ENCODE measurements at regions not wholly inside any gene's neighbourhood (a gene's known extent, or its start where the extent isn't known, plus 50 kb on each side); places are given as distances from the start of the nearest gene placed in this dataset.

DNA sequence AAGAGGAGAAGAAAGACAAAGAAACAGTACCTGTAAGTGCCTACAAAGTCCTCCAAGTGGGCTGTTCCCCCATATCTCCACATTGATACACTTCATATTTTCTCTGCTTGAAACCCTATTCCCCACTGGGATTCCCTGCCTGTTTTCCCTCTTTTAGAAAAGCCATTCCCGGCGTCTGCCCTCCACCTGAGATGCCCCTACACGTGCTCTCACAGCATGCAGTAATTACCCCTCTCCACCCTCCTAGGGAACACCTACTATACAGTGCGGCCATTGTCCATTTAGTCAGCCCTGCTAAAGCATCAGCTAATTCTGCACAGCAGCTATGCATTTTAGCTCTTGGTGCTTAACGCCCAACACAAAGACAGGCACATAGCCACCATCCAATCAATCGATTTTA lies 135.7 kb upstream of the TIAM1 start:
- in situ Hi-C loops (cut with MboI; ENCODE audit: low pct_unique_long_range_greater_than_20kb, low sequenced_read_pairs): no loop called here
- DNase-seq: no peak

DNA sequence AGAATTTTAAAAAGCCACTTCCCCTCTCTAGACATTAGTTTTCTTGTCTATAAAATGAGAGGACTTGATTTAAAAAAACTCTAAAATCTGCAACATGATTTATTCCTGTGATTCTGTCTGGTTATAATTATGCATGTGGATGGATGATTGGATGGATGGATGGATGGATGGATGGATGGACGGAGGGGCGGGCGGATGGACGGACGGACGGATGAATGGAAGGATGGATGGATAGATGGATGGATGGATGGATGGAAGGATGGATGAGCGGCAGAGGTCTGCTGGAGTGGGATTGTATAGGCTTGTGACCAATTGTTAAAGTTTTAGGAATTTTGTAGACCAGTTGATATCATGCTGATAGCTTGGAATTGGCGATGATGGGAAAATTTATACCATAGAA lies 135.2 kb upstream of the TIAM1 start:
- DNase-seq: no peak
- in situ Hi-C loops (cut with MboI; ENCODE audit: low pct_unique_long_range_greater_than_20kb, low sequenced_read_pairs): no loop called here

DNA sequence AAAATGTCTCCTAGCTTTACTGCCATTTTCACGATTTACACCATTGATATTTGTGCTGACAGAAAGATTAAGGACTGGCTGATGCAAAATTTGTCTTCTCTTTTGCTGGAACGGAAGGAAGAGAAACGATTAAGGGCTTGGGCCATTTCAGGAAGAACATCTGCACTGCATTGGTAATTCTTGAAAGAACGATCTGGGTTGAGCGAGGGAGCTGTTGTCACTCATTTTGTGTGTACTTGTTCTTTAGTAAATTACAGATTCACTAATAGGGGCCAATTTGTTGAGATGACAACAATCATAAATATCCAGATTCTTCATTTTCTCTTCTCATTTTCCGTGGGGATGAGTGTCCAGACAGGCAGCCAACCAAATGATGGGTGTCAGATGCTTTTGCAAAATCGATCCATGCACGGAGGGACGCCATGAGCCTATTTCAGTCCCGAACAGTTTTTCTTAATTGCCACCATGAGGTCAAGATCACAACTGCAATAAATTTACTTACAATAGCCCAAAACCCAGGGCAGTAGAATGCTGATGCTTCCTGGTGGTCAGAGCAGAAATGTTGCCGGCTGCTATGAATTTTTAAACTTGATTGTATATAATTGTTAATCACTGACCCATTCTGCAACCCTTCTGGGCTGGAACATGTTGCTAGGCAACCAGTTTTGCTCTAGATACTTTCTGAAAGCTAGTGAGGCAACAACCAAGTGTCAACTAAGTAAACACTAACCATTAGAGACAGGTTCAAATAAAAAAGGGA lies 132.4 kb upstream of the TIAM1 start:
- in situ Hi-C loops (cut with MboI; ENCODE audit: low pct_unique_long_range_greater_than_20kb, low sequenced_read_pairs): no loop called here
- no peak for DNase-seq

DNA sequence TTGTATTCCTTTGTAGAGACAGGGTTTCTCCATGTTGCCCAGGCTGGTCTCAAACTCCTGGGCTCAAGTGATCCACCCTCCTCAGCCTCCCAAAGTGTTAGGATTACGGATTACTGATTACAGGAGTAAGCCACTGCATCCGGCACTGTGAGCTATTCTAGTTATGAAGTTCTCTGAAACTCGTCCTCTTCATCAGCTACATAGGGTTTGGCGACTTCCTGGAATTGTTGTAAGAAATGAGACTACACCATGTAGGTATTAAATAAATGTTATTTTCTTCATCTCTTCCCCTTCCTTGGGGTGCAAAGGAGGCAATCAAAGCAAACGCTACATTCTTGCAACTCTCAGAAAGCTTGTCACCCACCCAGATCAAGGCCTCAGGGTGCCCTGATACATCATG lies 131.2 kb upstream of the TIAM1 start:
- in situ Hi-C loops (cut with MboI; ENCODE audit: low pct_unique_long_range_greater_than_20kb, low sequenced_read_pairs): no loop called here
- DNase-seq: no peak

DNA sequence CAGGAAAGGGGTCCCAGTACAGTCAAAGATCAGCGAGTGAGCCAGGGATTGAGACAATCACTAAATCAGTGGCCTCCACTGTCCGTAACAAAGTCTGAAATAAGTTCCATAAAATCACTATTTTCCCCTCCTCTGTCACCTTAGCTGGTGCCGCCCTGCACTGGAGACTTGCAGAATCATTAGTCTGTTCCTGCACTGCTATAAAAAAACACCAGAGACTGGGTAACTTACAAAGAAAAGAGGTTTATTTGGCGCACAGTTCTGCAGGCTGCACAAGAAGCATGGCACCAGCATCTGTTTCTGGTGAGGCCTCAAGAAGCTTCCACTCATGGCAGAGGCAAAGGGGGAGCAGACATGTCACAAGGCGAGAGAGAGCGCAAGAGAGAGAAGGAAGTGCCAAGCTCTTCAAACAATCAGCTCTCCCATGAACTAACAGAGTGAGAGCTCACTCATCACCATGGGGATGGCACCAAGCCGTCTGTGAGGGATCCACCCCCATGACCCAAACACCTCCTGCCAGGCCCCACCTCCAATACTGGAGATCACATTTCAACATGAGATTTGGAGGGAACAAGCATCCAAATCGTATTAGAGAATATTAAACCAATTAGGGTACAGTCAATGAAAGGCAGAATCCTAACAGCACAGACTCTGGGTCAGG lies 129.8 kb upstream of the TIAM1 start:
- in situ Hi-C loops (cut with MboI; ENCODE audit: low pct_unique_long_range_greater_than_20kb, low sequenced_read_pairs): no loop called here
- no peak for DNase-seq

DNA sequence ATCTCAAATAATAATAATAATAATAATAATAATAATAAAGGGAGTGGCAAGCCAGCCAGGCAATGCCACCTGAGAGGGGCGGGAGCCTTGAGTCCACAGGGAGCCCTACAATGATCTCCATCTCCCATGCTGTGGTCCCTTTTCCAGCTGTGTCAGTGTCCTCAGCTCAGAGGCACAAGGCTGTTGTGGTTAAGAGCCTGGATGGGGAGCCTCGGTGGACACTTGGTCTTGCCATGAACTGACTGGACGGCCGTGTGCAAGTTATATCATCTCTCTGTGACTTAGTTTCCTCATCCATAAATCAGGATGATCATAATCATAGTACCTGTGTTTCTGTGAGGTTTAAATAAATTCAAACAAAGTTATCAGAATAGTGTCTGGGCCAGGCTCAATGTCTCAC lies 127.8 kb upstream of the TIAM1 start:
- no peak for DNase-seq
- in situ Hi-C loops (cut with MboI; ENCODE audit: low pct_unique_long_range_greater_than_20kb, low sequenced_read_pairs): no loop called here

DNA sequence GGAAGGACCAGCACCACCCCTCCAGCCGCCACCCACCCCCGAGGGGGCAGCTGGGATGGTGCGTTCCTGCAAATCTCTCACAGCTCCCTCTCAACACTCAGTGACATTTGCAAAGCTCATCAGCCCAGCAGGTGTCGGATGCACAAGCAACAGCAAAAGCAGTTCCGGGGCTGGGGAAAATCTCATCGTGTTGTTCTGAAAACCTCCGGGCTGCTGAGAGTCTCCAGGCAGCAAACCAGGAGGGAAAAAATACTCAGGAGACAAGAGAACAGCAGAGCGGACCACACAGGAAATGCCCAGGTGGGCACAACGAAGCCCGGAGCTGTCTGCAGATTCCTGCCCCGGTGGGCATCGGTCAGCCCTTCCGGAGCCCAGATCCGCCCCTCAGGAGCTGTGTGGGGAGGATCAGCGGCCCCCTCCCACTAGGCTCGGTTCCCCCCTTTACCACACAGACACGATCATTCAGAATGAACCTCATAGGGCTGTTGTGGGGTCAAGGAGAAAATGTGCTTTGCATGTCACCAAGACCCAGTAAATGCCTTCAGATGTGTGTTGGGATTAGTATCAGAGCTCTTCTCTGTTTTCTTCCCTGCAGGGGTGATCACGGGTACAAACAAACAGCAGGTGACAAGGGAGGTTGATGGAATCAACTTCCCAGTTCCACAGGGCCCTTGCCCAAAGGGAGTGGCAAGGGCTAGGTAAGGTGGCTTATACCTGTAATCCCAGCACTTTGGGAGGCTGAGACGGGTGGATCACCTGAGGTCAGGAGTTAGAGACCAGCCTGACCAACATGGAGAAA lies 127.0 kb upstream of the TIAM1 start:
- in situ Hi-C loops (cut with MboI; ENCODE audit: low pct_unique_long_range_greater_than_20kb, low sequenced_read_pairs): no loop called here
- no peak for DNase-seq

DNA sequence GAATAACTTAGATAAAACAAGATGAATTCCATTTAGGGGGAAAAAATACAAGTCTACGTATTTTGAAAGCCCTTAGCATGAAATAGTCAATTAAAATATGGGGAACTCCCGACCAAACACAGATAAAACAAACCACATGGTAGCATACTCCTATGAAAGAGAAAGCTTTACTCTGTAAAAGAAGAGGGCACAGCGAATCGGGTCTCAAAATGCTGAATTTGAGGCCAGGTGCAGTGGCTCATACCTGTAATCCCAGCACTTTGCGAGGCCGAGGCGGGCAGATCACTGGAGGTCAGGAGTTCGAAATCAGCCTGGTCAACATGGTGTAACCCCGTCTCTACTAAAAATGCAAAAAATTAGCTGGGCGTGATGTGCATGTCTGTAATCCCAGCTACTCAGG lies 116.9 kb upstream of the TIAM1 start:
- DNase-seq: no peak
- in situ Hi-C loops (cut with MboI; ENCODE audit: low pct_unique_long_range_greater_than_20kb, low sequenced_read_pairs): no loop called here

DNA sequence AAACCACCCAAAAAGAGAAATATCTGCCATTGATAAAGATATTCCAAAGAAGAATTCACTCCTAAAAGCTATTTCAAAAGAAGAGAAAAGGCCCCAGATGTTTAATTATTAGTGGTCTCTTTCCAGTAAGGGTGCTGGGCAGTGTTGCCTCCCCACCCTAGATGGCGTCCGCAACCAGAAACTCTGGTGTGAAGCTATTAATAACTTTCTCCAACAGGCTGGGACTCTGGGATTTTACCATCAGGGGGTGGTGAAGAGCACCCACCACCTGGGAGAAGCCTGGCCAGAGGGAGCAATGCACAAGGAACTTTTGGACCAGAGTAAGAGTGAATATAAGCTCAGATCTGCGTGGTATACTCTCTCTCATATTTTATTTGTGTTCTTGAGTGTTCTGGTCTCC lies 115.4 kb upstream of the TIAM1 start:
- no peak for DNase-seq
- in situ Hi-C loops (cut with MboI; ENCODE audit: low pct_unique_long_range_greater_than_20kb, low sequenced_read_pairs): no loop called here

DNA sequence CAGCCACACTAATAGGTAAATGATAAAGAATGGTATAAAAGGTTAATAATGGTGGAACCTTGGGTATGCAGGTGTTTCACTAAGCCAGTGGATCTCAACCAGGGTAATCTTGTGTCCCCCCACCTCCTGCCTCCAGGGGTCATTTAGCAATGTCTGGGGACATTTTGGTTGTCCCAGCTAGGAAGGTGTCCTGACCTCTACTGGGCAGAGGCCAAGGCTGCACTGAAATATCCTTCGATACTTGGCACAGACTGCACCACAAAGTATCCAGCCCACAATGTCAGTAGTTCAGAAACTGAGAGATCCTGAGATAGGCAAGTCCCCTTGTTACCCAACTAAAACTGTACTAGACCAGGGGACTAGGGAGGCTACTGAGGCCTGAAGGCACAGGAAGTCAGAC lies 113.6 kb upstream of the TIAM1 start:
- in situ Hi-C loops (cut with MboI; ENCODE audit: low pct_unique_long_range_greater_than_20kb, low sequenced_read_pairs): no loop called here
- no peak for DNase-seq

DNA sequence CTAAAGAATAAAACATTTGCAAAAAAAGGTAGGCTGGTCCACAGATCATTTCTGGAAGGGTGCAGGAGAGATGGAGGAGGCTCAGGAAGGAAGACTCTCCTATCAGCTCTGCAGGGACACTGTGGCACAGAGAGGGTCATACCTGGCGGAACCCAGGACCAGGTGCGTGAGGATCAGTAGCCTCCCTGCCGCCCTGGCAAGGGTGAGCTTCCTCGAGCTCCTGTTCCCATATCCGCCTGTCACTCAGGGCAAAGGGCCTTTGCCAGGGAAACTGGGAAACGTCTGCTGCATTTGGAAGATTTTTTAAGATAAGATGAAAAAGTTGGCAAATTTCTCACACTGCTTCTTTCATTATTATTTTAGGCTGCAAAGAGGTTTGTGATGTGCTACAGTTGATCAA lies 112.1 kb upstream of the TIAM1 start:
- DNase-seq: no peak
- in situ Hi-C loops (cut with MboI; ENCODE audit: low pct_unique_long_range_greater_than_20kb, low sequenced_read_pairs): no loop called here

DNA sequence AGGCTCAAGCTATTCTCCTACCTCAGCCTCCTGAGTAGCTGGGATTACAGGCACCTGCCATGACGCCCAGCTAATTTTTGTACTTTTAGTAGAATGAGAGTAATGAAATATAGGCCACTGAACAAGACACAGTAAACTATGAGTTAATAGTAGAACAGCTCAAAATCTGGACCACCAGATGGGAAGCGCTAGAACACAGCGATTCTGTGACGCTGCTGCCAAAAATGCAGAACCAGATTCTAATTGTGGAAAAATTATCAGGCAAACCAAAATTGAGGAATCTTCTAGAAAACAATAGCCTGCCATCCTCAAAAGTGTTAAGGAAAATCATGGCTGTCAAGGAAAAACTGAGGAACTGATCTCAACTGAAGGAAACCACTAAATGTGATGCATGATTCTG lies 111.4 kb upstream of the TIAM1 start:
- in situ Hi-C loops (cut with MboI; ENCODE audit: low pct_unique_long_range_greater_than_20kb, low sequenced_read_pairs): no loop called here
- DNase-seq: no peak

DNA sequence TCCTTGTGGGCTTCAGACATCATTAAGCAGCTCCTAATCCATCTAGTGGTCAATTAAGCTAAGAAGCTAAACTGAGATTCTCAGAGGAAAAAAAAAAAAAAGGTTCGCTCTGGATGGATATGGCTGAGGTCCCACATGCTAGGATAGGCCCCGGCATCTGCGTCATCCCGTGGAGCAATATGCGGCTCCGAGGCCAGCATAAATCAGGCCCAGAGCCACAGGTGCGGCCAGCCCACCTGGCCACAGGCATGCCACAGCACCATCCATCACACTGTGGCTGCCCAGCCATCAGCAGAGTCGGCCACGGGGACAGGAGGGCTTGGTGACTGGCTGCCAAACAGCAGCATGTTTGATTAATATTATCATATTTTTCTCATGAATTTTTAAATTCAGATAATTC lies 106.9 kb upstream of the TIAM1 start:
- in situ Hi-C loops (cut with MboI; ENCODE audit: low pct_unique_long_range_greater_than_20kb, low sequenced_read_pairs): no loop called here
- no peak for DNase-seq

DNA sequence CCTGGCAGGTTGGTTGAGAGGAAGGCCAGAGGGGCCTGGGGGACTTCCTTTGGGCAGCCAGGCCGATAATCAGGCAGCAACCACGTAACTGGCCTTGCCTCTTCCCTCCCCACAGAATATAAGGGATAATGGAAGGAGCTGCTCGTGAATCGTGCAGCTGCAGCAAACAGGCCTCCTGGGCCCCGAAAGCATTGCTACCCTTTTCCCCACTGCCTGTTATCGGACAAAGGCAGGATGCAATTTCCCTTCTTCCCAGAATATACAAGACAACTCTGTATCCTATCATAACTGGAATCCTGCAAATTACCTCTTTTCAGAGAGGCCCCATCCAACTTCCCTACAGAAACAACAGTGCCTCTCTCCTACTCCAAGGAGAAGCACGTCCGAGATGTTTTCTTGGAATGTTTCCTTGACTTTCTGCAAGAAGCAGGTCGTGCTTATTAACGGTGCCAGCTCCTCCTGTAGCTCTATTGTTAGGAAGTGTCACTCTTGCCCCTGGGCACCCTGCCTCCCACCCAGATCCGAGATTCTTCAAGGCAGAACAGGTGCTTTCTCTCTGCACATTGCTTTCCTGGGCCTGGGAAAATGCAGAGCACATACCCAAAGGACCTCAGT lies 106.0 kb upstream of the TIAM1 start:
- in situ Hi-C loops (cut with MboI; ENCODE audit: low pct_unique_long_range_greater_than_20kb, low sequenced_read_pairs): no loop called here

DNA sequence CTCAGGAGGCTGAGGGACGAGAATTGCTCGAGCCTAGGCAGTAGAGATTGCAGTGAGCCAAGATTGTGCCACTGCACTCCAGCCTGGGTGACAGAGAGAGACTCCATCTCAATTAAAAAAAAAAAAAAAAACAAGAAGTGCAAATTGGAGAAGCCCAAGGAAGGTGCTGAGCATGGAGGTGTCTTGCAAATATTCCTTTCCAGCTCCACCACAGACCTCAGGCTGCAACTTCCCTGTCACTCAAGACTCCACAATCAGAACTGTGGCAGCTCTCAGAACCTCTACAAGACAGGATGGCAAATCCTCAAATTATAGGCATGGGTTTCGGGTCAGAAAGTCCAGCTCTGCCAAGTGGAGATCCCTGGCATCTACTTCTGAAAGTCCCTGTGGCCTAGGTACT lies 104.4 kb upstream of the TIAM1 start:
- no peak for DNase-seq
- in situ Hi-C loops (cut with MboI; ENCODE audit: low pct_unique_long_range_greater_than_20kb, low sequenced_read_pairs): no loop called here

More for the DNA sequence above, 106.0 kb upstream of the TIAM1 start:
- no peak for DNase-seq

DNA sequence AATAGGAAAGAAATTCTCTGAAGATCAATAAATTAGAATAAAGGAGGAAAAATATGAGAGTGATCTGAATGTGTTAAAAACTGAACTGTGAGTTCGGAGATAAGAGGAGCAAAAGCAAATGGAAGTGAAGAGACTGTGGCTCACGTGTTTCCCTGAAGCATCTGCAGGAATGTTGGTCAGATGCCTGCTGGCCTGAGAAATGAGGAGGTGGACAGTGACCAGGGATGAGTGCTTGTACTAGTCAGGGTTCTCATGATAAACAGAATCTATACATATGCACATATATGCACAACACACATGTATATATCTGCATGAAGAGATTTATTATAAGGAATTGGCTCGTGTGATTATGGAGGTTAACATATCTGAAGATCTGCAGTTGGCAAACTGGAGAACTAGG lies 103.4 kb upstream of the TIAM1 start:
- in situ Hi-C loops (cut with MboI; ENCODE audit: low pct_unique_long_range_greater_than_20kb, low sequenced_read_pairs): no loop called here
- no peak for DNase-seq

DNA sequence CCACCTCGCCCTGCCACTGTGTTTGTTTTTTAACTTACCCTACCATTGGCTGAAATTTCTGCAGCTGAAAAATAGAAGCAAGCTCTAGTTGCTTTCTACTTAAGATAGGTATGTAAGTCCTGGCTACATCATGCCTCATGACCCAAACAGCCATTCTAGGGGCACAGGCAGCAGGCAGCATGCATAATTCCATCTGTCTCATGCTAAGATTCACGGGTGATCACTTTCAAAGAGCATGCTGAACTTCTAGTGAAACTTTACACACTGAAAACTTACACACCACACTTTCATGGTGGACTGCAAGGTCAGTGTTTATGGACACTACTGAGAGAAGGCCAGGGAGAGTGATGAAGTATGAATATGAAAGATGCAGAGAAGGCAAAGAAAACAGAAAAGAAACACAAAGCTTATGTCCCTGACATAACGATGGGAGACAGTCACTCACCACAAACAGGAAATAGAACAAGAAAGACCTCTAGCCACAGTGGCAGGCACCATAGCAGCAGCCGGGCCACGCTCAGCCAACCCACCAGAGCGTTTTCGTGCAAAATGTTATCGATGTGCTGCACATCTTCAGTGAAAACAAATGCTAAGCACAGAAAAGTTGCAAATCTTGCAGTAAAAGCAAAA lies 102.3 kb upstream of the TIAM1 start:
- in situ Hi-C loops (cut with MboI; ENCODE audit: low pct_unique_long_range_greater_than_20kb, low sequenced_read_pairs): no loop called here
- DNase-seq: no peak

DNA sequence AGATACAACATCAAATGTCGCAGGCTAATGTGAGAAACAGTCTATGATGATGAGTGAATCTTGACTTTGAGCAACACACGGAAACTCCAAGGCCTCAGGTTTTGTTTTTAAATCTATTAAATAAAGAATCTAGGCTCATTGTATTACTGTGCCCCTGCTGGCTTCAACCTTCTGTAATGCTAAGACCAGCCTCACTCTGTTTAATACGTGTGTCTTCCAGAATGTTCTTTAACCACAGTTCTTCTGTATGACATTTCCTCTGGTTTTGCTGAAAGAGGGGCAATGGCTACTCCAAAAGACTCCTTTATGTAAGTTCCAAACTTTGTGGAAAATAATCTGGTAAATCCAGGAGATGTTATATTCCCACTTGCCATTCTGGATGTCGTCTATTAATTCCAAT lies 101.1 kb upstream of the TIAM1 start:
- no peak for DNase-seq
- in situ Hi-C loops (cut with MboI; ENCODE audit: low pct_unique_long_range_greater_than_20kb, low sequenced_read_pairs): no loop called here

DNA sequence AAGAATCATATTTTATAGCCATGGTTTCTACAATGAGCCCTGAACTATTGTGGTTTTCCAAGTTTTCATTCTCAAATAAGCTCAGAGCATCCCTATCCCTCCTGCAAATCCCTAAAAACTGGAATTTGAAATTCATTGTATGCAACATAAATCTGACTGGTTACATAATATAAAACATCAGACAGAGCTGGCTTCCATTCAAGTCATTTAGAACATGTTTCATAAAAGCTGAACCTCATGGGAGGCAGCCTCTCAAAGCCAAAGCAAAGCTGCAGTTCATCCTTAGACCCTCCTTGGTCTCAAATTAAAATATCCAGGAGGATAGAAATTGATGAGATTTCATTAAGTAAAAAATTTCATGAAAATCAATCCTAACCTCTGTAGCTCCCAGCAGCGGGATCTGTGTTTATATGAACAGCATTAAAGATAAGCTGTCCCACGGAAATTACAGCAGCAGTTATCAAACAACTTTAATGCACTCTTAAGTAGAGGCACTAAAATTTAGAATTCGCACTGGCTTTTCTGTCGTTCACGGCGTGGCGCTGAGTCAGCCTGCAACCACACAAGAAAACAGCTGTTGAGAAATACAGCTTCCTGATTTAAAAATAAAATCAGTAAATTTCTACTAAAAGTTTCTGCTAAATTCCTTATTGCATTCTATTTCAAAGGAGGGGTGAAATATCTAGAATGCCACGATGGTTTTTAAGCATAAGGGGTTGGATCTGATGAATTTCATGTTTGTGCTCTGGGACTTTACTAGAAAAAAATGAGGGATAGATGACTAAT lies 99.9 kb upstream of the TIAM1 start:
- DNase-seq: no peak
- in situ Hi-C loops (cut with MboI; ENCODE audit: low pct_unique_long_range_greater_than_20kb, low sequenced_read_pairs): no loop called here
